HG03457 (cell line): ENCODE measurements at regions not wholly inside any gene's neighbourhood (a gene's known extent, or its start where the extent isn't known, plus 50 kb on each side); places are given as distances from the start of the nearest gene placed in this dataset.
"Not testable (repeated sequence)": the region's sequence is repeated elsewhere in the genome, so short reads cannot be mapped to it uniquely, and the experiment has no call there.

Experiments
- ATAC-seq: cut with Tn5 transposase; IDR thresholded peaks from one replicate; pipeline ENCODE4 v1.9.1; 2021; ENCODE audit warnings: moderate number of reproducible peaks; ENCODE audit not compliant: unreplicated experiment

- ATAC-seq, result no peak
Observed at GRCh38 chr2:113341191-113341869, 62.6 kb upstream of the PAX8 start.

- ATAC-seq, result no peak
Observed at GRCh38 chr2:113337809-113338208, 59.1 kb upstream of the PAX8 start.

GRCh38 chr2:113336040-113336439 lies 57.3 kb upstream of the PAX8 start:
- not testable (repeated sequence) for ATAC-seq

- no peak for ATAC-seq
Observed at GRCh38 chr2:113334147-113334546, 55.4 kb upstream of the PAX8 start.

DNA sequence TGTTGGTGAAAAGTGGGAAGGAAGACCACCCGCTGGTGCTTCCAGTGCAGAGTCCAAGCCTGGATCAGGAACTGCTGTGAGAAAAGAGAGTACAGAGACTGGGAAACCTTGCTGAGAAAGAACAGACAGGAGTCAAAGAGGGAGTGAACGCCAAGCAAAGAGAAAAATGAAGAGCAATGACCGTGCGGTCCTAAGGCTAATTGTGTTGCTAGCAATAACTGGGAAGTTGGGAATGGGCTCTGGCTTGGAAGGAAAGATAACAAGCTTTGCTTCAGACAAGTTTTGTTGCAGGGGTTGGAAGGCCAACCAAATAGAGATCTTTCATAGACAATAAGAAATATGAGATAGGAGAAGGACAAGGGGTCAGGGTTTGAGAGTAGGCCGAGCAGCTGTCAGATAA lies 55.0 kb upstream of the PAX8 start:
- not testable (repeated sequence) for ATAC-seq

GRCh38 chr2:113330060-113330767 lies 51.5 kb upstream of the PAX8 start:
- ATAC-seq, result not testable (repeated sequence)

DNA sequence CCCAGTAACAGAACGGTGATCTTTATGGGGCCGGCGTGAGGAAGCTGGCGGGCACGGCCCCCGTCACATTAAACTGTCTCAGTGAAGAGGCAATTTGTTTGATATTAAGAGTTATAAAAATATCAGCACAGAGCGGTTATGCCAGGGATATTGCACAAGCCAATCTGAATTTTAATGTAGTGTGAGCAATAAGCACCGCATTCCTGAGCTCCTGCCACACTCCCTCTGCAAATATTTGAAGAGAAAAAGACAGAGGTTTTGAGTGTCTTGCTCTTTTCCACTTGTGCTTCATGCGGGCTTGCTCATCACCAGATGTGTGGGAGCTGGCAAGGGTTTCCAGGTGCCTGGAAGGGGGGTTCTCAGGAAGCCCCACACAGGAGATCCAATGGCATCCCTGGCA lies 50.3 kb upstream of the PAX8 start:
- not testable (repeated sequence) for ATAC-seq

DNA sequence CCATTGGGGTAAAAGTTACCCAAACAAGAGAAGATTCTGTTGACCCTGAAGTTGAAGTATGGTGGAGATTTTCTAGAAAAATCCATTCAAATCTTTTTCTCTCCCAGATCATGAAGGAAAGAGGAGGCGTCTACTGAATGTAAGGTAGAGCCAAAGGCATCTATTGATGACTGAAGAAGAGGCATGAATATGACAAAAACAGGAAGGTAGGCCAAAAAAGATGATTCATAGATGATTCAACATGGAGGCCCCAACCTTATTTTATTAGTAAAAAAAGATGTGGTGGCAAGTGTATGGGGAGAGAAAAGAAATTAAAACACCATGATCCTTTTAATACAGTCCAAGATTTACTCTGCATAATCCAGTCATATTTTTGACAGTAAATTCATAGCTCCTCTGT lies 49.9 kb upstream of the PAX8 start:
- ATAC-seq, result not testable (repeated sequence)
